NCI-H510A (cell line): ENCODE measurements at regions not wholly inside any gene's neighbourhood (a gene's known extent, or its start where the extent isn't known, plus 50 kb on each side); places are given as distances from the start of the nearest gene placed in this dataset.
"Not testable (repeated sequence)": the region's sequence is repeated elsewhere in the genome, so short reads cannot be mapped to it uniquely, and the experiment has no call there.

Experiments used
- DNase-seq: peaks from one replicate; lab custom pipeline; 2025; lab: John Stamatoyannopoulos, UW

DNA sequence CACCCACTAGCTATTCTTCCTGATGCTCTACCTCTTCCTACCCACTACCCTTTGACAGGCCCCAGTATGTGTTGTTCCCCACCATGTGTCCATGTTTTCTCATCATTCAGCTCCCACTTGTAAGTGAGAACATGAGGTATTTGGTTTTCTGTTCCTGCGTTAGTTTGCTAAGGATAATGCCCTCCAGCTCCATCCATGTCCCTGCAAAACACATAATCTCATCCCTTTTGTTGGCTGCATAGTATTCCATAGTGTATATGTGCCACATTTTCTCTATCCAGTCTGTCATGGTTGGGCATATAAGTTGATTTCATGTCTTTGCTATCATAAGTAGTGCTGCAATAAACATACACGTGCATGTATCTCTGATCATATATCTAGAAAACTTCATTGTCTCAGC is 218.3 kb upstream of the STXBP5 start:
- no peak for DNase-seq

DNA sequence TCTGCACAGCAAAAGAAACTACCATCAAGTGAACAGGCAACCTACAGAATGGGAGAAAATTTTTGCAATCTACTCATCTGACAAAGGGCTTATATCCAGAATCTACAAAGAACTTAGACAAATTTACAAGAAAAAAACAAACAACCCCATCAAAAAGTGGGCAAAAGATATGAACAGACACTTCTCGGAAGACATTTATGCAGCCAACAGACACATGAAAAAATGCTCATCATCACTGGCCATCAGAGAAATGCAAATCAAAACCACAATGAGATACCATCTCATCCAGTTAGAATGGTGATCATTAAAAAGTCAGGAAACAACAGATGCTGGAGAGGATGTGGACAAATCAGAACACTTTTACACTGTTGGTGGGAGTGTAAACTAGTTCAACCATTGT is 216.3 kb upstream of the STXBP5 start:
- DNase-seq: not testable (repeated sequence)

DNA sequence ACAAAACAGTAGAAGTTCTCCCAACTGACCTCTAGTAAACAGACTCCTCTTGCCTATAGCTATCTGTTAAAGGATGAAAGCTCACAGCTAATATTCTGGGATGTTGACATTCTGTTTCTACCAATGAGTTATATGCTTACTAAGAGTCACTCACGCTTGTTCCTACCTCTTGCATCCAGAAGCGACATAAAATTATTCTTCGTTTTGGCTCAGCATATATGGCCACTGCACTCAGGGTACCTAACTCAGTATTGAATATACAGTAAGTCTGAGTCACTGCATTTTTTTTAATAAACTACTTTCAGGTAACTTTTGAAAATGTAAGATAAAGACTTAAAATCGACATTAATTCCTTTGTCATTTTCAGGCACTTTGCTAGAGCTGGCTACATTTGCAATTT is 214.4 kb upstream of the STXBP5 start:
- no peak for DNase-seq

DNA sequence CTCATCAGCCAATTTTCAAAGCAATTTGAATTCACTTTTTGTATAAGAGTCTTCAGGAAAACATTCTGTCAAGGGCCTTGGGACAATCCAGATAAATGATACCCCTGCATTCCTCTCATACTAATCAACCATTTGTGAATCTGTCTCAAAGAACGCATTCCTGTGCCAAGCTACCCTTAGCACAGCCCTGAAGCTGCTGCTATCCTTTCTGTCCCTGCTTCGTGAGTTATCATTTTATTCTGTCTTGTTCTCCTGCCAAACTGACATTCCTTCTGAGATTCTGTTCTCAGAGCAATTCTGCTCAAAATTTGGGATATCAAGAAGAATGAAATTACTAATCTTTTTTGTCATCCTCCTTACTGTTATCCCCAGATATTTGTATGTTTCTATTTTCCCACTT is 213.9 kb upstream of the STXBP5 start:
- no peak for DNase-seq

- DNase-seq: no peak
These were observed 213.1 kb upstream of the STXBP5 start for GRCh38 chr6:146990821-146991798.

- no peak for DNase-seq
These were observed 207.2 kb upstream of the STXBP5 start for GRCh38 chr6:146997062-146997461.

GRCh38 chr6:146999766-147000165 is 204.5 kb upstream of the STXBP5 start:
- DNase-seq: no peak

DNA sequence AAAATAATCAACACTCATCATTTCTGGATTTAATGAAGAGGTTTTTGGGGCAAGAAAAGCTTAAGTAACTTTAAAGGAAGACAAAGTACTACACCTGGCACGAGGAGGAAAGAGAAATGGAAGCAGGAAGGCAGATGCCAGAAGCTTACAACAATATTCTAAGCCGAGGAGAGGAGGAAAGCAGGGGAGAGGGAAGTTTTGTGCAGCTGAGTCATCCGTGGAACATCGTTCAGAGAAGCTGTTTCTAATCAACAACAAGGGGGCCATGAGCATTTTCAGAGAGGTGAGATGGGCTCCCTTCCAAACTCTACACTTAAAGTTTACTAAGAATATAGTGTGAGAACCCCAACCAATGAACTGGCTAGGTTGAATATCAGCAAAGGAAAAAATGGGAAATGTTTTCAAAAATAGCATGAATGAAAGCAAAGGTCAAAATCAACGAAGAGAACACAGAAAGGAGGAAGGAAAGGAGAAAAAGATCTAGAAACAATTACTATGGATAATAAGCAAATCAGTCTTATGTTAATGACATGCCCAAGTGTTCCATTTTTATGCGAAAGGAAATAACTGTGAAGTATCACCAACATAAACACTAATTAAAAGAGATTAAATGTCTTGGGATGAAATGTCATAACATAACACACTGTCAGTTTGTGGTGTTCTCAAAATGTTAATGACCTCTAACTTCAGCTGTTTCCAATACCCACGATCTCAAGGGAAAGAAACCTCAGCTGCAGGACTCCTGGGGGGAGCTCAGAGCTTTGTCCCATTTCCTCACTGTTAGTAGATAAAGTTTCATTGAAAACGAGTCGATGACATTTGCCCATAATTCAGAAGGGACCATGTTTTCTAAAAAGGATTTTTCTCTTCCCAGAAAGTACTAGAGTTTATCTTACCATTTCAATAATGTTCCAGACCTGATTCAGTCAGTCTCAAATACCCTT is 203.4 kb upstream of the STXBP5 start:
- no peak for DNase-seq

DNA sequence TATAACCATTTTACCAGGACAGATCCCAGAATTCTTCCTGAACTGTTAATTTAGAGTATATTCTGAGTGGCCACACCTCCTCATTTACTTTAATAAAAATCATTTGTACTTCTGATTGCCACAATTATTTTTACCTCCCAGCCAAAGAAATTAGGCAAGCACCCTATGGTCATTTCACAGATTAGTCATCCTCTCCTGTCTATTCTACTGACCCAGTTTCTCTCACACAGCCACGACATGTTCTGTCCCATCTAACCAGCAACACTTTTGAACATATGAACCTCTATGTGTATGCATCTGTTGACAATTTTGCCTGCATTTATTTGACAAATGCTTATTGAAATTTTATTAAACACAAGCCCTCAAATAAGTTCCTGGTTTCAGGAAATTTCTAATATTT is 202.6 kb upstream of the STXBP5 start:
- no peak for DNase-seq

- DNase-seq: no peak
These were observed 201.0 kb upstream of the STXBP5 start for GRCh38 chr6:147003186-147003585.

DNA sequence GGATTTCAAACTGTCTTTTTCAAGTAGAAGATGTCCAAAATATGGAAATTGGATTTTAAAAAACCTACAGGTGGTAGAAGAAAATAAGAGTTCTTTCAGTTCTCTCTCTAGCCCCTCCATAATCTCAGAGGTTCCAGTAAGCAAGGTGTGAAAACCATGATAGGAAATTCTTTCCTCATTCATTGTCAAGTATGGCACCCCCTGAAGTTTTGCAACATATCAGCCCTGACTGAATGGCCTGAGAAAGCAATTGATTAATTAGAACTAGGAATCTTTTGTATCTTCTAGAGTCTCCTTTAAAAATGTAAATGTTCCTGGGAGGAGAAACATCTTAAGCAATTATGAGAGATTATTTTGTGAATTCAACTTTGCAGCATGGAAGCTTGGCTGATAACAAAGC is 198.7 kb upstream of the STXBP5 start:
- no peak for DNase-seq

DNA sequence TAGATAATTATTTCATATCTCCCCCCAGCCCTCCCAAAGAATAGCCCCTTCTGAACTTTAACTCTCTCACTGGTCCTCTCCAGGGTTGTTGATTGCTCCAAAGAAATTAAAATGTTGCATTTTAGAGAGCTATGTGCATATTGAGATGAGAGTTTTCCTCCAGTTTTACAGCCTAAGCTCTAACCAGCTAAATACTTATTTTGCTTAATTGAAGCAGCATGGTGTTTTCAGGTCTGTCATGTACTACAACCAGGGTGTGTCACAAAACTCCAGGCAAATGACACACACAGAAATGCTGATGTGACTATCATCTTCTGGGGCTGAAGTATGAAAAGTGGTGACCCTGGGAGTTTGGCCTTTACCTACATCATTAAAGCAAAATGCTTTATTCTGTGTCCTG is 196.8 kb upstream of the STXBP5 start:
- DNase-seq: no peak

DNA sequence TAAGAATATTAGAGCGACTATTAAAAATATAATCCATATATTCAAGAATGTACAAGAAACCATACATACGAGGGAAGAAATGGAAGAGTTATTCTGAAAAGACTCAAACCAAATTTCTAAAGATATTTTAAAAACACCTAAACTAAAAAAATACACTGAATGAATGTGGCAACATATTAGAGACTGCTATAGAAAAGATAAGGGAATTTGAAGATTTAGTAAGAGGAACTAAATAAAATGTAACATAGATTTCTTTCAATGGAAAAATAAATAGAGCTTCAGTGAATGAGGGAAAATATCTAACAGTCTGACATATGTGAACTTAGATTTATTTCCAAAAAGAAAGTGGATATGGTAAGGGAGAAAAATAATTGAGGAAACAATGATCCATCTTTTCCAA is 194.9 kb upstream of the STXBP5 start:
- DNase-seq: no peak

DNA sequence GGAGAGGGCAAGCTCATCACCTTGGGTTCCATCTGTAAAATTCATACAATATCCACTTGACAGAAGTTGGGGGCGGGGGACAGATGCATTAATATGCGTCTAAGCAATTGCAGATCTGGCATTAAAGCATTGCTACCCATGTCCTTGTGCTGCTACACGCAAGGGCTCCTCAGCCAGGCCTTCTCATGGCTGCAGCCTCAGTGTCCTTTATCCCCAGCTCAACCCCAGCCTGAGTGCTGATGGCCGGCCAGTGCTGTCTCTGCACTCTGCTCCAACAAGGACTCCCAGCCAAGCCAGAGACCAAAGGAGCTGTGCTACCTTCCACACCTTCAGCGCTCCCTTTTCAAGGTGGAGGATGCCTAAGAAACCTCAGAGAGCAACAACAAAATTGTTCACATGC is 188.5 kb upstream of the STXBP5 start:
- DNase-seq: no peak

GRCh38 chr6:147016440-147016839 is 187.8 kb upstream of the STXBP5 start:
- DNase-seq: no peak

DNA sequence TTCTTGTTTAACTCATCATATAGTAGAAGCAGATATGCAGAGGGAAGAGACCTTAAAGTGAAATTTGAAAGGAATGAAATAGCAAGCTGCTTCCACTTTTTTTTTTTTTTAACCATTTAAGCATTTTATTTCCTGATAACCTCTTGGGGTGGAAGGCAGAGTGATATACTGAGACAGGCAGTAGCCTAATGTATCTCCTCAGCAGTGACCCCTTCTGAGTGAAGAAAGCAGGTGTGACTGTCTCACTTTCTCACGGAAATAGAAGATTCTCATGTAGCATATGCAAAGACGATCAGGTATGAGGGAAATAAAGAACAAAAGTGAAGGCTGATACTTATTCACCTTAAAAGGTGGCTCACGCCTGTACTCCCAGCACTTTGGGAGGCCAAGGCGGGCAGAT is 187.1 kb upstream of the STXBP5 start:
- DNase-seq: no peak

DNA sequence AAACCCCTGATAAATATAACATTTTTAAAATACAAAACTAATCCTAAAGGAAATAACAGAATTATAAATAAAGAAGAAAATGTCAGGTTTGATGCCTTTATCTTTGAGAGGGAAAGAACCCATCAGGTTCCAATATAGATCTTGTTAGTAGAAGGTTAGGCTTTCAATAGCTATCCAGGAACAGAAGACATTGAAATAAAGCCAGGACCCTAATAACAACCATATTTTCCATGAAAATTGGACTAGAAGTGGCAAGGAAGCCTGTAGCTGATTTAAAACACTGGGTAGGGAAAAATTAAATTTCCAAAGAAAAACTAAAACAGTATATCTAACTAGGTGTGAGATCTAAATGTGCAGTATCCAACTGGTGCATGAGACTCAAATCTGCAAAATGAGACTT is 185.2 kb upstream of the STXBP5 start:
- no peak for DNase-seq

GRCh38 chr6:147022041-147022440 is 182.2 kb upstream of the STXBP5 start:
- no peak for DNase-seq

- DNase-seq: no peak
These were observed 181.1 kb upstream of the STXBP5 start for GRCh38 chr6:147023148-147023547.

DNA sequence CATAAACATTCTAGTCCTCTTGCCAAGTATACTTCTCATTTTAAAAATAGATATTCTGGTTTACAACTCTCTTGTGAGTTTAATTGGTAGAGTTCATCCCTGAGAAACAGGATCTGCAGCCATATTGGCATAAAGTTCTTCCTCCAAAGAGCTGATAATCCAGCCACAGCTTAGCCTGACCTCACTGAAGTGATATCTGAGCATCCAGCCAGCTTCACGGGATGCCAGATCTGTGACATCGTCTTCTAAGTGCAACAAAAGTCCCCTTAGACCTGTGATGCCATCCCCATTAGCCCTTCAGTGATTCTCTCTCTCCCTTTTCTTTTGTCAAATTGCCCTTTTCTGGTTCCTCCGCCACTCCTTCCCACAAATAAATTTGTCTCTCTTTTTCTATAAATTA is 180.6 kb upstream of the STXBP5 start:
- no peak for DNase-seq

- no peak for DNase-seq
These were observed 174.3 kb upstream of the STXBP5 start for GRCh38 chr6:147029923-147030322.

DNA sequence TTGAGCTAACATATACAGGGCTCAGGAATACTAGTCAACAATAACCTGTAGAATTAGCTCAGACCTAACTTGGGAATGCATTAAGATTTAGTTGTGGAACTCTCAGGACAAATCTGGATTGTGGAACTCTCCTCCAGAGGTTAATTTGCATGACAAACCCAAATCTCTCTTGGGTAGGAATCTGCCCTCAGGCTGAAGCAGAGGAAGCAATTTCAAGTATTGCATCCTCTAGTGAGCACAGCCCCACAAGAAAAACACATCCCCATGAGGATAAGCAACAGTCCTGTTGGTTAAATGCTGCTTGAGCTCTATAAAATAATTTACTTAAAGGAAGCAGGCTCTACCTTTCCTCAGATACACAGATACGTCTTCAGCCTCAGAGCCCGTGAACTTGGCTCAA is 170.9 kb upstream of the STXBP5 start:
- no peak for DNase-seq

- no peak for DNase-seq
These were observed 168.3 kb upstream of the STXBP5 start for GRCh38 chr6:147035886-147036285.
